ENCODE measurements at regions not wholly inside any gene's neighbourhood (a gene's known extent, or its start where the extent isn't known, plus 50 kb on each side); places are given as distances from the start of the nearest gene placed in this dataset.
A peak's percentile ranks its signal among the peaks of the same experiment; 100 is the strongest.

GRCh38 chr9:106620081-106620480 lies 242.9 kb upstream of the ZNF462 start:
- Mint-ChIP-seq H3K27me3 (ENCODE audit: low read depth) (no peaks in the 10 kb centered on the region), H3K4me3 (no peak overlapping the region), H3K4me1 (peaks cover 56% of the 10 kb centered on the region), H3K36me3 (no peaks in the 10 kb centered on the region), H3K27ac (no peak overlapping the region), H3K9me3 (no peaks in the 10 kb centered on the region)
- no peak for TF ChIP-seq CTCF (IDR thresholded peaks at IDR 0.05; ENCODE audit: unreplicated experiment)
- DNase-seq (ENCODE audit: low spot score in 2 of 2, unreplicated experiment in 2 of 2), result no peak

- Mint-ChIP-seq H3K27ac (no peak overlapping the region), H3K4me1 (peaks cover 48% of the 10 kb centered on the region), H3K27me3 (ENCODE audit: low read depth) (no peaks in the 10 kb centered on the region), H3K4me3 (no peak overlapping the region), H3K36me3 (no peaks in the 10 kb centered on the region), H3K9me3 (no peaks in the 10 kb centered on the region)
- DNase-seq (ENCODE audit: low spot score in 2 of 2, unreplicated experiment in 2 of 2), result no peak
- no peak for TF ChIP-seq CTCF (IDR thresholded peaks at IDR 0.05; ENCODE audit: unreplicated experiment)
Measured at GRCh38 chr9:106620866-106621265, 242.1 kb upstream of the ZNF462 start.

- peak overlapping the region; percentile 20 for H3K27ac Mint-ChIP-seq
- no peak overlapping the region for H3K4me3 Mint-ChIP-seq
Measured at GRCh38 chr9:106621313-106622163, 241.4 kb upstream of the ZNF462 start.

GRCh38 chr9:106622164-106622487 lies 240.8 kb upstream of the ZNF462 start:
- peaks cover 37% of the 10 kb centered on the region for H3K4me1 Mint-ChIP-seq
- no peak for DNase-seq (ENCODE audit: low spot score in 2 of 2, unreplicated experiment in 2 of 2)
- no peak for TF ChIP-seq CTCF (IDR thresholded peaks at IDR 0.05; ENCODE audit: unreplicated experiment)
- H3K36me3 Mint-ChIP-seq, result no peaks in the 10 kb centered on the region
- no peaks in the 10 kb centered on the region for H3K27me3 Mint-ChIP-seq (ENCODE audit: low read depth)
- no peaks in the 10 kb centered on the region for H3K9me3 Mint-ChIP-seq
- no peak overlapping the region for H3K4me3 Mint-ChIP-seq
- H3K27ac Mint-ChIP-seq, result no peak overlapping the region

More at GRCh38 chr9:106621313-106622163, 241.4 kb upstream of the ZNF462 start:
- TF ChIP-seq CTCF (IDR thresholded peaks at IDR 0.05; ENCODE audit: unreplicated experiment), result no peak
- Mint-ChIP-seq H3K4me1 (peaks cover 41% of the 10 kb centered on the region), H3K9me3 (no peaks in the 10 kb centered on the region), H3K36me3 (no peaks in the 10 kb centered on the region), H3K27me3 (ENCODE audit: low read depth) (no peaks in the 10 kb centered on the region)
- no peak for DNase-seq (ENCODE audit: low spot score in 2 of 2, unreplicated experiment in 2 of 2)

GRCh38 chr9:106623558-106623957 lies 239.4 kb upstream of the ZNF462 start:
- TF ChIP-seq CTCF (IDR thresholded peaks at IDR 0.05; ENCODE audit: unreplicated experiment), result no peak
- Mint-ChIP-seq H3K4me1 (peaks cover 32% of the 10 kb centered on the region), H3K36me3 (no peaks in the 10 kb centered on the region), H3K27ac (no peak overlapping the region), H3K27me3 (ENCODE audit: low read depth) (no peaks in the 10 kb centered on the region), H3K4me3 (no peak overlapping the region), H3K9me3 (no peaks in the 10 kb centered on the region)
- no peak for DNase-seq (ENCODE audit: low spot score in 2 of 2, unreplicated experiment in 2 of 2)

All from mesothelial cell of epicardium (in vitro differentiated cells).